ENCODE measurements at regions not wholly inside any gene's neighbourhood (a gene's known extent, or its start where the extent isn't known, plus 50 kb on each side); places are given as distances from the start of the nearest gene placed in this dataset.

DNA sequence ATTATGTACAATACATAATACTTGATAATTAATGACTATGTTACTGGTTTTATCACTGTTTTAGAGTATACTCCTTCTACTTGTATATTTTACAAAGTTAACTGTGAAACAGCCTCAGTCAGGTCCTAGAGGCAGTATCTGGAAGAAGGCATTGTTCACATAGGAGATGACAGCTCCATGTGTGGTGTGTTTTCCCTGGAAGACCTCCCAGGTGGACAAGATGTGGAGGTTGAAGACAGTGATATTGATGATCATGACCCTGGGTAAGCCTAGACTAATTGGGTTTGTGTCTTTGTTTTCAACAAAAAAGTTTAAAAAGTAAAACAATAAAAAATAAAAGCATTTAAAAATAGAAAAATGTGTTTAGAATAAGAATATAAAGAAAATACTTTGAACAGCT, 96.4 kb downstream of the TRIB2 start:
- FAIRE-seq: no peak
- H3K4me3 ChIP-seq: no peak overlapping the region
- no peak for ATAC-seq
- H3K4me1 ChIP-seq: no peaks in the 10 kb centered on the region
- H3K9me3 ChIP-seq: no peaks in the 10 kb centered on the region
- H3K27me3 ChIP-seq: no peaks in the 10 kb centered on the region
- intact Hi-C loops (cut with DNase I): no loop called here
- no peak for TF ChIP-seq CTCF (IDR thresholded peaks at IDR 0.05)
- no peak overlapping the region for H3K27ac ChIP-seq
- DNase-seq: no peak
- no peaks in the 10 kb centered on the region for H3K36me3 ChIP-seq

DNA sequence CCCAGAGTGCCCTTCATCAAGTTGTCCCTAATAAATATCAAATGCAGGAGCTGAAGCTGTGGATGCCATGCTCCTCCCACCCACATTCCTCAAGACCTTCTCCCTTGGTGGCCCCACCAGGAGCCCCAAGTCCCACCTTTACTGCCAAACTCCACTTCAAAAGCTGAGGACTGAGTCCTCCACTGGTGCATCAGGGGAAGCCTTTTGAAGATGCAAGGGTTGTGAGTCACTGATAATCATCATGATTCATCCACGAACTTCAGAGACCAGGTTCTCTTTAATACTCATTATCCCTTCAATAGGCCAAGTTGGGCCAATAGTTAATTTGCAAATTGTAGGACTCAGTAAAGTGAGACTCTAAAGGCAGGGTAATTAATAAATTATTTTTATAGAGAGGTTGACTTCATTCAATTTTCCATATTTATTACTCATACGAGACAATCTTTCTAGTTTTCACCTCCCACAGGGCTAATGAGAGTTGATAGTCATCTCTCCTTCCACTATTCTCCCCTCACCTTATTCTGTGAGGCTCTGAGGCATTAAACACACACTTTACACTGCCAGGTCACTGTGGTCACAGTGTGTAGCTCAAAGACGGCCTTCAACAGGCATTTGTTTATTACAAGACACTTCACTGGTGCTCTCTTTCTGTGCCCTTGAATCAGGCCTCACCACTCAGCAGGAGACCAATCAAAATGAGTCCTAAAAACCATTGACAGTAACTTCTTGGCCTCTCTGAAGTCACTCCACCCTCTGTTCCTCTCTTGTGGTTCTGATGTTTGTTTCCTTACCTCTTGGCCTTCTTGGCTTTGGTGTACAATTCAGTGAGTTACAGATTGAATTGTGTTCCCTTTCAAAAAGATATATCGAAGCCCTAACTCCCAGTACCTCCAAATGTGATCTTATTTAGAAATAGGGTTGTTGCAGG, 99.9 kb downstream of the TRIB2 start:
- intact Hi-C loops (cut with DNase I): no loop called here
- Histone ChIP-seq H3K27ac (no peak overlapping the region), H3K36me3 (no peaks in the 10 kb centered on the region), H3K27me3 (no peaks in the 10 kb centered on the region), H3K9me3 (no peaks in the 10 kb centered on the region), H3K4me3 (no peak overlapping the region), H3K4me1 (peaks cover 0 to 7% (median 3%) of the 10 kb centered on the region in 3 donors)
- no peak for ATAC-seq
- no peak for DNase-seq
- no peak for TF ChIP-seq CTCF (IDR thresholded peaks at IDR 0.05)
- WGBS, 2 donors: 85 to 93% methylated on average over 4 of the region's 4 CpGs
- no peak for FAIRE-seq

DNA sequence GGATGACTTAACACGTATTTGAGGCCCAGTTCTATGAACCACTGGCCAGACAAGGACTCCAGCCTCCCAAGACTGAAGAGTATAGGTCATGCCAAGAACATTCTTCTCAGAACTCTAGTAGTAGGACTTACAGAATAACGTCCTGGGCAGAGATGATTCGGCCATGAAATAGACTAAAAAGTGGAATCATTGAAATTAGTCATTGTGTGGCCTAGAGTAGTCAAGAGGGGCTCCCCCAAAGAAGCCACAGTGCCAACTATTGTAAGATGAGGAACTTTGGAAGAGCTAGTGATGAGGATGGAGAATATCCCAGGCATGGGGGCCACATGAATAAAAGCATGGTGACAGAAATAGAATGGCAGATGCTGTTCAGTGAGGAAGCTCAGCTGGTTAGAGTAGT, 101.1 kb downstream of the TRIB2 start:
- ATAC-seq: no peak
- H3K27ac ChIP-seq: no peak overlapping the region
- DNase-seq: no peak
- no peak overlapping the region for H3K4me3 ChIP-seq
- H3K36me3 ChIP-seq: no peaks in the 10 kb centered on the region
- H3K9me3 ChIP-seq: no peaks in the 10 kb centered on the region
- WGBS, 2 donors: 85 to 89% methylated on average over 3 of the region's 3 CpGs
- no peak for FAIRE-seq
- TF ChIP-seq CTCF (IDR thresholded peaks at IDR 0.05): no peak
- peaks cover 0 to 7% (median 3%) of the 10 kb centered on the region in 3 donors for H3K4me1 ChIP-seq
- no peaks in the 10 kb centered on the region for H3K27me3 ChIP-seq
- intact Hi-C loops (cut with DNase I): no loop called here

DNA sequence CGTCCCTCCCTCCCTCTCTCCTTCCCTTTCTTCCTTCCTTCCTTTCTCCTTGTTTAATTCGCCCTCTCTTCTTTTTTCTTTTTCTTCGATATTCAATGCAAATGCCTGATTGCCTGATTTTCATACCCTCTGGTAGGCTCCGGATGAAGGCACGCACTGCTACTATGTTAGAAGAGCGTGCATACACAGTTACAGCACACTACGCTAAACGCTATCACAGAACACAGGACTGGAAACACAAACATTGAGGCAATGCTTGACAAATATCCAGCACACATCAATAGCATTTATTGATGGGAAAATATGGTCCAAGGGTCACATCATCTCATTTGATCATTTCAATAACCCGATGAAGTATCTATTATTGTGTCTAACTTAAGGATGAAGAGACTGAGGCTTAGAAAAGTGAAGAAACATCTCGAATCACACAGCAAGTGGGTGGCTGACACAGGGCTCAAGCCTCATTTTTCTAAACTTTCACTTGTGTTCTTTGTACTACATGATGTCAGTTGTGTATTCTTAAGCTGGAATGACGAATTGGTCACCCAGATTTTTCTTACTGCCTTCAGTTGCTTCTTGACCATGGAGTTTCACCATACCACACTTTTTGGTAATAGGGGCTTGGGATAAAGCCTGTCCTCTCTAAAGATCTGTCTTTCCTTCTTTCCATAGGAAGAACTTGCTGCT, 101.8 kb downstream of the TRIB2 start:
- Histone ChIP-seq H3K4me1 (peaks cover 0 to 7% (median 3%) of the 10 kb centered on the region in 3 donors), H3K27ac (peak overlapping the region in 2 of 4 donors; percentile 20 to 30)
- ATAC-seq: peak in 3 of 4 donors; percentile 23 to 57 (median 39)

More for the DNA sequence above, 101.8 kb downstream of the TRIB2 start:
- no peak for DNase-seq
- Histone ChIP-seq H3K27me3 (no peaks in the 10 kb centered on the region), H3K36me3 (no peaks in the 10 kb centered on the region), H3K9me3 (no peaks in the 10 kb centered on the region), H3K4me3 (no peak overlapping the region)
- no peak for FAIRE-seq
- WGBS, 2 donors: 79 to 85% methylated on average over 11 of the region's 11 CpGs
- TF ChIP-seq CTCF (IDR thresholded peaks at IDR 0.05): no peak
- intact Hi-C loops (cut with DNase I): no loop called here

All from pancreas (tissue), 10 donors.